Fibroblast of mammary gland (primary cell): ENCODE measurements at regions not wholly inside any gene's neighbourhood (a gene's known extent, or its start where the extent isn't known, plus 50 kb on each side); places are given as distances from the start of the nearest gene placed in this dataset.

Experiments
- DNase-seq: peaks from one replicate; pipeline ENCODE4 v3.0.0-alpha.2; 2010; ENCODE audit warnings: low read depth
- H3K4me3 ChIP-seq: 2 replicates; pipeline ENCODE4 v1.5.1; 2011; ENCODE audit warnings: low read depth, mild to moderate bottlenecking, low read length, moderate library complexity; ENCODE audit not compliant: control insufficient read depth
- TF ChIP-seq, protein P1 (sequence below): conservative IDR thresholded peaks from 2 replicates; pipeline ENCODE4 v1.5.1; 2011; ENCODE audit warnings: low read depth, low read length, inconsistent platforms; ENCODE audit not compliant: control insufficient read depth, insufficient read depth

DNA sequence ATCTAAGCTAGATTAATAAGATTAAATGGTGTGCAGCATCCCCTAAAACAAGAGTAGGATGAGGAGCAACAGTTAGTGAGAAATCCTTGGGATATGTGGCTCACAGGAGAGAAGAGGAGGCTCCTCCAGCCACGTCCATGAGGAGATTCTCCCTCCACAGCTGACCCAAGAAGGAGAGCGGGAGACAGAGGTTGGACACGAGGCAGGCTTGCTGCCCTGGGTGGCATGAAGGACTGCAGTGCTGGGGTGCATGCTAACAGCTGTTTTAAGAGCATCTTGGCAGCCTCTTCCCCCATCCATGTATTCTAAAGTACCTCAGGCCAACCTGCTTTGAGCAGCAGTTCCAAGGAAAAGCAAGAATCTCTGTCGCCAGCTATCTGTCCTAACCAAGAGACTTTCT is 284.4 kb upstream of the B3GAT1 start:
- TF ChIP-seq, protein P1, sequence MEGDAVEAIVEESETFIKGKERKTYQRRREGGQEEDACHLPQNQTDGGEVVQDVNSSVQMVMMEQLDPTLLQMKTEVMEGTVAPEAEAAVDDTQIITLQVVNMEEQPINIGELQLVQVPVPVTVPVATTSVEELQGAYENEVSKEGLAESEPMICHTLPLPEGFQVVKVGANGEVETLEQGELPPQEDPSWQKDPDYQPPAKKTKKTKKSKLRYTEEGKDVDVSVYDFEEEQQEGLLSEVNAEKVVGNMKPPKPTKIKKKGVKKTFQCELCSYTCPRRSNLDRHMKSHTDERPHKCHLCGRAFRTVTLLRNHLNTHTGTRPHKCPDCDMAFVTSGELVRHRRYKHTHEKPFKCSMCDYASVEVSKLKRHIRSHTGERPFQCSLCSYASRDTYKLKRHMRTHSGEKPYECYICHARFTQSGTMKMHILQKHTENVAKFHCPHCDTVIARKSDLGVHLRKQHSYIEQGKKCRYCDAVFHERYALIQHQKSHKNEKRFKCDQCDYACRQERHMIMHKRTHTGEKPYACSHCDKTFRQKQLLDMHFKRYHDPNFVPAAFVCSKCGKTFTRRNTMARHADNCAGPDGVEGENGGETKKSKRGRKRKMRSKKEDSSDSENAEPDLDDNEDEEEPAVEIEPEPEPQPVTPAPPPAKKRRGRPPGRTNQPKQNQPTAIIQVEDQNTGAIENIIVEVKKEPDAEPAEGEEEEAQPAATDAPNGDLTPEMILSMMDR: no peak
- no peak overlapping the region for H3K4me3 ChIP-seq
- DNase-seq: no peak

DNA sequence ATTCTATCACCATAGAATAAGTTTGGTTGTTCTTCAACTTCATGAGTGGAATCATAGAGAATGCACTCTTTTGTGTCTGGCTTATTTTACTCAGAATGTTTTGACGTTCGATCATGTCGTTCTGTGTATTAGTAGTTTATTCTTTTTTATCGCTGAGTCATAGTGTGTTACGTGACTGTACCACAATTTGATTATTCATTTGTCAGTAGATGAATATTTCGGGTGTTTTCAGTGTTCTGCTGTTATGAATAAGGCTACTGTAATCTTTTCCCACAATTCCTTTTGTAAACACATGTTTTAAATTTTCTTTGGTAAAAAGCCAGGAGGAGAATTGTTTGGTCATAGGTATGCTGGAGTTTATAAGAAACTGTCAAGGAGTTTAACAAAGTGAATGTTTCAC is 279.9 kb upstream of the B3GAT1 start:
- DNase-seq: peak; percentile 54
- TF ChIP-seq, protein P1: no peak
- no peak overlapping the region for H3K4me3 ChIP-seq

- no peak overlapping the region for H3K4me3 ChIP-seq
- TF ChIP-seq, protein P1: no peak
- DNase-seq: no peak
Observed at GRCh38 chr11:134691295-134691873, 279.3 kb upstream of the B3GAT1 start.

- DNase-seq: no peak
- TF ChIP-seq, protein P1: no peak
- H3K4me3 ChIP-seq: no peak overlapping the region
Observed at GRCh38 chr11:134689886-134690285, 277.8 kb upstream of the B3GAT1 start.

DNA sequence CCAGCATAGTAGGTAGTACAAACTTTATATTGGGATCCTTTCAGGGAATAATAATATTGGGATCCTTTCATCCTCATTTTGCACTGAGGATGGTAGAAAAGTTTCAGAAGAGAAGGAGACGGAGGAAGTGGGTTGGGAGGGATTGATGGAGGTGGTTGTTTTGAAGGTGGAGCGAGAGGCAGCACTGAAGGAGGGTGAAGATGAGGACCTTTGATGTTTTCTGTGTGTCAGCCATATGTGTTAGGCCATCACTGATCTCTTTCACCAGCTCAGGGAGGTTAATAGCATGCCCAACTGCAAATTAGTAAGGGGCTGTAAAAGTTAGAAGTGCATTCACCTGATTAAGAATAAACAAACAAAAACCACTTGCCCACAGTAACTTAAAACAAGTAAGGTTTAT is 275.5 kb upstream of the B3GAT1 start:
- TF ChIP-seq, protein P1: no peak
- no peak overlapping the region for H3K4me3 ChIP-seq
- DNase-seq: no peak

DNA sequence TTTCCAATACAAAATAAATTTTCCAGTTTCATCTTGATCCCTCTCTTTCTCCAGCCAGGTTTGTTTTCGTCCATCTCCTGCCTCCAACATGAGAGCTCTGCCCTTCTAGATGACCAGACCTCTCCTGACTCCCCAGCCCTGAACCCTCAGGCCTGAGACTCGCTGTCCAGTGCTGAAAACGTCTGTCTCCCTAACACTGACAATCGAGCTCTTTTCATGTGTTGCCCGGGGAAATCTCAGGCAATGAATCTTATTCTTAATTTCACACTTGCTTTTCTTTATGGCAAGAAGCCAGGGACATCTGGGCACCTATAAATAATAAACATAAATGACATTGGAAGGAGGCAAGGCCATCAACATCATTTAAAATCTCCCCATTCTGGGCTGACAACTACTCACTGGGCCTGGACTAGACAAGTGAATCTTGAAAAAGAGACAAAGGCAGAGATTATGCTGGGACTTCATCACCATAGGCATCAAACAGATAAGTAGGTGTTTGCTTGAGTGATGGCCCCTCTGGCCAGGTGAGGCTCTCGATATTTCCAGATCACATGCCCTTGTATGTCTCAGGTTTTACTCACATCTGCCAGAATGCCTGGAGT is 274.5 kb upstream of the B3GAT1 start:
- no peak for DNase-seq
- TF ChIP-seq, protein P1: no peak
- H3K4me3 ChIP-seq: no peak overlapping the region
